Peyer's patch (tissue), 4 donors: ENCODE measurements at regions not wholly inside any gene's neighbourhood (a gene's known extent, or its start where the extent isn't known, plus 50 kb on each side); places are given as distances from the start of the nearest gene placed in this dataset.

Source experiments
- CTCF ChIP-seq, 6 experiments: fragments of 450-650 bp in 4 of 6; fragments of 200-600 bp in 2 of 6; sonication (generic) in 1 of 6; IDR thresholded peaks; one replicate each; pipeline ENCODE4 v1.5.1; 2017 to 2019; ENCODE audit warnings: antibody characterized with exemption in 6 of 6, mild to moderate bottlenecking in 3 of 6, moderate library complexity in 1 of 6
- POLR2A ChIP-seq, 2 donors: fragments of 450-650 bp; IDR thresholded peaks; one replicate each; pipeline ENCODE4 v1.5.1; 2017; ENCODE audit warnings: antibody characterized with exemption in 2 of 2, mild to moderate bottlenecking in 2 of 2, moderate library complexity in 2 of 2

- TF ChIP-seq CTCF (IDR thresholded peaks at IDR 0.05): no peak
- TF ChIP-seq POLR2A (IDR thresholded peaks at IDR 0.05): no peak
Observed at GRCh38 chr13:73596382-73596781, 537.6 kb downstream of the KLF5 start.
